SK-N-SH (cell line): ENCODE measurements at regions not wholly inside any gene's neighbourhood (a gene's known extent, or its start where the extent isn't known, plus 50 kb on each side); places are given as distances from the start of the nearest gene placed in this dataset.
"Not testable (repeated sequence)": the region's sequence is repeated elsewhere in the genome, so short reads cannot be mapped to it uniquely, and the experiment has no call there.

ENCODE experiments used
- CTCF ChIP-seq: fragments of 200-600 bp; sonication (generic); IDR thresholded peaks from 2 replicates; pipeline ENCODE4 v1.6.1; 2017; ENCODE audit warnings: antibody characterized with exemption, mild to moderate bottlenecking, moderate library complexity
- SIN3A ChIP-seq: IDR thresholded peaks from 2 replicates; pipeline ENCODE4 v1.6.1; 2012; ENCODE audit warnings: low read depth, mild to moderate bottlenecking, low read length, moderate library complexity, borderline replicate concordance

DNA sequence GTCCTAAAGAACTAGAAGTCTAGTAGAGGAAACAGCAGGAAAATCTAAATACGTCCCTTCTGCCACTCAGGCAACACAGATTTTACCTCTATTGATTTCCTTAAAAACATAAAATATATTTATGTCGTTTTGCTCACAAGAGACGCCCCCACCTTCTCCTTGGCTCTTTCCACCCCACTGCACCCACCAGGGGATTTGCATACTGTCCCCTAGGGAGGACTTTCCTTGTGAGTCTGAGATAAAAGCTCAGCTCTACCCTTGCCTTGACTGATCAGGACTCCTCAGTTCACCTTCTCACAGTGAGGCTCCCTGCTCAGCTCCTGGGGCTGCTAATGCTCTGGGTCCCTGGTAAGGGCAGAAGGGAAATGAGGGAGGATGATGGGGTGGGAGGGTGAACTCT lies 1488.1 kb downstream of the RPIA start:
- not testable (repeated sequence) for TF ChIP-seq CTCF, SIN3A
